ENCODE measurements at regions not wholly inside any gene's neighbourhood (a gene's known extent, or its start where the extent isn't known, plus 50 kb on each side); places are given as distances from the start of the nearest gene placed in this dataset.

DNA sequence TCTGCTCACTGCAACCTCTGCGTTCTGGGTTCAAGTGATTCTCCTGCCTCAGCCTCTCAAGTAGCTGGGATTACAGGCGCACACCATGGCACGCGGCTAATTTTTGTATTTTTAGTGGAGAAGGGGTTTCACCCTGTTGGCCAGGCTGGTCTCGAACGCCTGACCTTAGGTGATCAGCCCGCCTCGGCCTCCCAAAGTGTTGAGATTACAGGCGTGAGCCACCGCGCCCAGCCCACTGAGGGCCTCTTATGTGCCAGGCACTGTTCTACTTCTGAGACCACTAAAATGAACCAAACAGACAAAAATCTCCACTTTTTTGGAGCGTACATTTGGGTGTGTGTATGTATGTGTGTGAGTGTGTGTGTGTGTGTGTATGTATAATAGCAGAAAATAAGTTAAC is 117.2 kb upstream of the H2AZ1 start:
- Histone ChIP-seq H3K4me3 (ENCODE audit: low read depth, low read length) (no peak overlapping the region), H3K4me1 (ENCODE audit: control insufficient read depth, insufficient read depth, low read length) (no peaks in the 10 kb centered on the region), H3K36me3 (ENCODE audit: control insufficient read depth in 2 of 2, insufficient read depth in 1 of 2, low read length in 2 of 2) (no peaks in the 10 kb centered on the region), H3K9me3 (ENCODE audit: control insufficient read depth, insufficient read depth, low read depth, low read length) (no peaks in the 10 kb centered on the region), H3K27ac (ENCODE audit: extremely low read depth, low read depth, low read length) (no peak overlapping the region)
- POLR2A ChIA-PET, result no interaction called here
- TF ChIP-seq ZNF423 (tag by site-specific recombination; IDR thresholded peaks at IDR 0.05), result no peak
- no peak for TF ChIP-seq ZBTB17 (tag by site-specific recombination; IDR thresholded peaks at IDR 0.05)
- TF ChIP-seq EGR2 (tag by site-specific recombination; IDR thresholded peaks at IDR 0.05; ENCODE audit: low read depth), result no peak
- TF ChIP-seq FEZF1 (tag by site-specific recombination; IDR thresholded peaks at IDR 0.05), result no peak
- TF ChIP-seq, protein P1, sequence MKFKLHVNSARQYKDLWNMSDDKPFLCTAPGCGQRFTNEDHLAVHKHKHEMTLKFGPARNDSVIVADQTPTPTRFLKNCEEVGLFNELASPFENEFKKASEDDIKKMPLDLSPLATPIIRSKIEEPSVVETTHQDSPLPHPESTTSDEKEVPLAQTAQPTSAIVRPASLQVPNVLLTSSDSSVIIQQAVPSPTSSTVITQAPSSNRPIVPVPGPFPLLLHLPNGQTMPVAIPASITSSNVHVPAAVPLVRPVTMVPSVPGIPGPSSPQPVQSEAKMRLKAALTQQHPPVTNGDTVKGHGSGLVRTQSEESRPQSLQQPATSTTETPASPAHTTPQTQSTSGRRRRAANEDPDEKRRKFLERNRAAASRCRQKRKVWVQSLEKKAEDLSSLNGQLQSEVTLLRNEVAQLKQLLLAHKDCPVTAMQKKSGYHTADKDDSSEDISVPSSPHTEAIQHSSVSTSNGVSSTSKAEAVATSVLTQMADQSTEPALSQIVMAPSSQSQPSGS (tag by site-specific recombination; IDR thresholded peaks at IDR 0.05; ENCODE audit: low read depth), result no peak
- CTCF ChIA-PET, result no interaction called here

DNA sequence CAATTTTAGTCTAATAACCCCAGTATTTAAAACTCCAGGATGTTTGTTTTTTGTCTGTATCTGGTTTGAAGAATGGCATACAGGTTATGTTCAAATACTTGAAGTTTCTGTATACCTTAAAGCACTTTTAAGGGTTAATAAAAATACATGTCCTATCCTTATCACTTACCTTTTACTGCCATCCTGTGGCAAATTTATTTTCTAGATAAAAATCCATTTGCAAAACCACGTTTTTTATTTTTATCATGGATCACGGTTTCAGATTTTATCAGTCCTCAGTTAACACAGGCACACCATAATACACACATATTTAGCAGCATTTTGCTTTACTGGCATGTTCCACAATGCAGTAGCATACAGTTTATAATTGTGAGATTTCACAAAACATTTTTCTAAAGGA is 113.3 kb upstream of the H2AZ1 start:
- Histone ChIP-seq H3K9me3 (ENCODE audit: control insufficient read depth, insufficient read depth, low read depth, low read length) (no peaks in the 10 kb centered on the region), H3K27ac (ENCODE audit: extremely low read depth, low read depth, low read length) (no peak overlapping the region), H3K36me3 (ENCODE audit: control insufficient read depth in 2 of 2, insufficient read depth in 1 of 2, low read length in 2 of 2) (no peaks in the 10 kb centered on the region), H3K4me3 (ENCODE audit: low read depth, low read length) (no peak overlapping the region), H3K4me1 (ENCODE audit: control insufficient read depth, insufficient read depth, low read length) (no peaks in the 10 kb centered on the region)
- ChIA-PET POLR2A (no interaction called here), CTCF (interaction anchor here (1.5 kb wide), 1 partner anchor 10 kb away, joined by 3 read pairs; no protein-coding TSS in a partner anchor)
- TF ChIP-seq HOXA7 (CRISPR knock-in tag; IDR thresholded peaks at IDR 0.05; ENCODE audit: borderline replicate concordance), result no peak
- TF ChIP-seq ZNF654 (tag by site-specific recombination; IDR thresholded peaks at IDR 0.05; ENCODE audit: low read depth), result peak; percentile 14; the same call in 1 of the 2 replicates
- no peak for TF ChIP-seq ZNF10 (tag by site-specific recombination; IDR thresholded peaks at IDR 0.05)

DNA sequence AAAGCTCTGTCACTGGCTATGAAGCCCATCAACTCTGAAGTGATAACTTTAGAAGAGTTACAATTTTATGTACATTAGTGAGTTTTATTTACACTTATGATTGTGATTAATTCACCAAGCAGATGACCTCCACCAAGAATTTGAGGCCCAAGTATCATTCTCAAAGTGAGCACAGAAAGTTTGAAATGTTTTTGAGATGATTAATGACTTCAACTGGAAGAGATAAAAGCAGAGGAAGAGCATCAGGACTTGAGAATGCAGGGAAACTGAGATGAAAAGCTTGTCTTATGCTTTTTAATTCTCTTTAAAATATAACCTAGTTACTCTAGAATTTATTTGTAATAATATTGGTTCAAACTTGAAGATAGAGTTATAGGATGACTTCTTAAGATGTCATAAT is 112.8 kb upstream of the H2AZ1 start:
- CTCF ChIA-PET, result interaction anchor here (1.5 kb wide), 1 partner anchor 10 kb away, joined by 3 read pairs; no protein-coding TSS in a partner anchor
- Histone ChIP-seq H3K9me3 (ENCODE audit: control insufficient read depth, insufficient read depth, low read depth, low read length) (no peaks in the 10 kb centered on the region), H3K27ac (ENCODE audit: extremely low read depth, low read depth, low read length) (no peak overlapping the region), H3K4me3 (ENCODE audit: low read depth, low read length) (no peak overlapping the region), H3K36me3 (ENCODE audit: control insufficient read depth in 2 of 2, insufficient read depth in 1 of 2, low read length in 2 of 2) (no peaks in the 10 kb centered on the region), H3K4me1 (ENCODE audit: control insufficient read depth, insufficient read depth, low read length) (no peaks in the 10 kb centered on the region)
- POLR2A ChIA-PET, result no interaction called here
- TF ChIP-seq ZBTB48 (tag by site-specific recombination; IDR thresholded peaks at IDR 0.05), result no peak
- TF ChIP-seq ZNF660 (tag by site-specific recombination; IDR thresholded peaks at IDR 0.05), result no peak
- no peak for TF ChIP-seq ZEB2 (tag by site-specific recombination; IDR thresholded peaks at IDR 0.05)
- TF ChIP-seq ZNF121 (tag by site-specific recombination; IDR thresholded peaks at IDR 0.05), result no peak
- no peak for TF ChIP-seq MEIS1 (CRISPR knock-in tag; IDR thresholded peaks at IDR 0.05; ENCODE audit: borderline replicate concordance)
- no peak for TF ChIP-seq ZNF585B (tag by site-specific recombination; IDR thresholded peaks at IDR 0.05)
- no peak for TF ChIP-seq GLIS2 (tag by site-specific recombination; IDR thresholded peaks at IDR 0.05)
- TF ChIP-seq ZNF184 (tag by site-specific recombination; IDR thresholded peaks at IDR 0.05), result no peak
- no peak for TF ChIP-seq ZNF571 (tag by site-specific recombination; IDR thresholded peaks at IDR 0.05)
- TF ChIP-seq, protein P2, sequence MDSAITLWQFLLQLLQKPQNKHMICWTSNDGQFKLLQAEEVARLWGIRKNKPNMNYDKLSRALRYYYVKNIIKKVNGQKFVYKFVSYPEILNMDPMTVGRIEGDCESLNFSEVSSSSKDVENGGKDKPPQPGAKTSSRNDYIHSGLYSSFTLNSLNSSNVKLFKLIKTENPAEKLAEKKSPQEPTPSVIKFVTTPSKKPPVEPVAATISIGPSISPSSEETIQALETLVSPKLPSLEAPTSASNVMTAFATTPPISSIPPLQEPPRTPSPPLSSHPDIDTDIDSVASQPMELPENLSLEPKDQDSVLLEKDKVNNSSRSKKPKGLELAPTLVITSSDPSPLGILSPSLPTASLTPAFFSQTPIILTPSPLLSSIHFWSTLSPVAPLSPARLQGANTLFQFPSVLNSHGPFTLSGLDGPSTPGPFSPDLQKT (IDR thresholded peaks at IDR 0.05; ENCODE audit: borderline replicate concordance, low read depth, low read length), result no peak
- no peak for TF ChIP-seq ZNF292 (tag by site-specific recombination; IDR thresholded peaks at IDR 0.05; ENCODE audit: borderline replicate concordance, low read depth)
- TF ChIP-seq ZFP69B (tag by site-specific recombination; IDR thresholded peaks at IDR 0.05), result no peak
- no peak for TF ChIP-seq ZNF366 (tag by site-specific recombination; conservative IDR thresholded peaks at IDR 0.05)
- no peak for TF ChIP-seq ZBTB8A (tag by site-specific recombination; IDR thresholded peaks at IDR 0.05)
- TF ChIP-seq ZNF138 (tag by site-specific recombination; IDR thresholded peaks at IDR 0.05; ENCODE audit: borderline replicate concordance), result no peak
- TF ChIP-seq ZNF48 (tag by site-specific recombination; IDR thresholded peaks at IDR 0.05), result no peak
- no peak for TF ChIP-seq ZNF354C (tag by site-specific recombination; IDR thresholded peaks at IDR 0.05; ENCODE audit: borderline replicate concordance, low read depth)
- no peak for TF ChIP-seq ZNF677 (tag by site-specific recombination; IDR thresholded peaks at IDR 0.05)
- no peak for TF ChIP-seq ZNF610 (tag by site-specific recombination; IDR thresholded peaks at IDR 0.05; ENCODE audit: borderline replicate concordance)

Measured in HEK293 (cell line).